Stimulated activated naive CD8-positive, alpha-beta T cell treated with anti-CD3 and anti-CD28 coated beads, Interleukin-15, Interleukin-2, amounts not matched to agents 100 ng/mL and 50 ng/mL, for 24 hours (primary cell): ENCODE measurements at regions not wholly inside any gene's neighbourhood (a gene's known extent, or its start where the extent isn't known, plus 50 kb on each side); places are given as distances from the start of the nearest gene placed in this dataset.
"Not testable (repeated sequence)": the region's sequence is repeated elsewhere in the genome, so short reads cannot be mapped to it uniquely, and the experiment has no call there.

Source experiments
- H3K27ac Mint-ChIP-seq: one replicate; pipeline ENCODE4 v1.8.0; 2021; ENCODE audit warnings: mild to moderate bottlenecking, mixed read lengths
- H3K27me3 Mint-ChIP-seq: one replicate; pipeline ENCODE4 v1.8.0; 2021; ENCODE audit warnings: mixed read lengths
- H3K36me3 Mint-ChIP-seq: one replicate; pipeline ENCODE4 v1.8.0; 2021; ENCODE audit warnings: low read depth, mixed read lengths
- H3K4me1 Mint-ChIP-seq: one replicate; pipeline ENCODE4 v1.8.0; 2021; ENCODE audit warnings: low read depth, mixed read lengths
- H3K4me3 Mint-ChIP-seq: one replicate; pipeline ENCODE4 v1.8.0; 2021; ENCODE audit warnings: mild to moderate bottlenecking, mixed read lengths
- H3K9me3 Mint-ChIP-seq: one replicate; pipeline ENCODE4 v1.8.0; 2021; ENCODE audit warnings: mixed read lengths

GRCh38 chr14:44873536-44873935, 88.2 kb downstream of the KLHL28 start:
- Mint-ChIP-seq H3K36me3 (peaks cover 3% of the 10 kb centered on the region), H3K4me3 (no peak overlapping the region), H3K27me3 (peaks cover 11% of the 10 kb centered on the region), H3K9me3 (peaks cover 4% of the 10 kb centered on the region), H3K4me1 (no peaks in the 10 kb centered on the region), H3K27ac (no peak overlapping the region)

DNA sequence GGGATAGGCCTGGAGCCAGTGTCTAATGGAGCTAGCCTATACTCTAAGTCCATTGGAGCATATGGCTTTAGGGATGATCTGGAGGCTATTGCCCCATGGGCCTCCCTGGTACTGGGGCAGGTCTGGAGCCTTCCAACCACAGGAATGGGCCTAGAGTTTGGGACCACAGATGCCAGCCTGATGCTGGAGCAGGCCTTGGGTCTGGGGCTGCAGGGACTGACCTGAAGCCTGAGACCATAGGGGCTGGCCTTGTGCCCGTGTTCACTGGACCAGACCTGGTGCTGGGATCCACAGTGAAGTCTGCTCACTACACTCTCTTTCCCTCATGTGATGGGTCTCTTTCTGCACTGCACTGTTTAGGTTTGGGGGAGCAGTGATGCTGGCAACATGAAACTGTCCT, 95.0 kb downstream of the KLHL28 start:
- peaks cover 7% of the 10 kb centered on the region for H3K27me3 Mint-ChIP-seq
- no peaks in the 10 kb centered on the region for H3K4me1 Mint-ChIP-seq
- no peaks in the 10 kb centered on the region for H3K9me3 Mint-ChIP-seq
- no peaks in the 10 kb centered on the region for H3K36me3 Mint-ChIP-seq
- no peak overlapping the region for H3K27ac Mint-ChIP-seq
- no peak overlapping the region for H3K4me3 Mint-ChIP-seq

DNA sequence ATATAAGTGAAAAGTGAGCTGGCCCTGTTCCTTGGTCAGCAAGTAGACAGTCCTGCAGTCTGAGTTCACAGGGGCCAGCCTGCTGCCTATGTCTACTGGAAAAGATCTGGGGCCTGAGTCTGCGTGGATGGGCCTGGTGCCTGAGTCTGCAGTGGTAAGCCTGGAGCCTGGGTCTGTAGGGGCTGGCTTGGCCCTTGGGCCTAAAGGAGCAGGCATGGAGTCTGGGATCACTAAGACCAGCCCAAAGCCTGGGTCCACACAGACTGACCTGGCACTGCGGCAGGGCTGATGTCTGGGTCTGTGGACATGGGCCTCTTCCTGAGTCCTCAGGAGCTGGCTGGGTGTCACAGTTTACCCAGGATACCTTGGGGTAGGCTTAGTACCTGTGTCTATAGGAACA, 95.4 kb downstream of the KLHL28 start:
- H3K27ac Mint-ChIP-seq = no peak overlapping the region
- H3K27me3 Mint-ChIP-seq = peaks cover 7% of the 10 kb centered on the region

GRCh38 chr14:44863271-44863670, 98.5 kb downstream of the KLHL28 start:
- Mint-ChIP-seq H3K36me3 (no peaks in the 10 kb centered on the region), H3K9me3 (no peaks in the 10 kb centered on the region), H3K4me3 (no peak overlapping the region), H3K27ac (no peak overlapping the region), H3K27me3 (peaks cover 7% of the 10 kb centered on the region), H3K4me1 (no peaks in the 10 kb centered on the region)

More for the DNA sequence above, 95.4 kb downstream of the KLHL28 start:
- H3K4me3 Mint-ChIP-seq = no peak overlapping the region
- no peaks in the 10 kb centered on the region for H3K9me3 Mint-ChIP-seq
- H3K4me1 Mint-ChIP-seq = no peaks in the 10 kb centered on the region
- H3K36me3 Mint-ChIP-seq = no peaks in the 10 kb centered on the region

DNA sequence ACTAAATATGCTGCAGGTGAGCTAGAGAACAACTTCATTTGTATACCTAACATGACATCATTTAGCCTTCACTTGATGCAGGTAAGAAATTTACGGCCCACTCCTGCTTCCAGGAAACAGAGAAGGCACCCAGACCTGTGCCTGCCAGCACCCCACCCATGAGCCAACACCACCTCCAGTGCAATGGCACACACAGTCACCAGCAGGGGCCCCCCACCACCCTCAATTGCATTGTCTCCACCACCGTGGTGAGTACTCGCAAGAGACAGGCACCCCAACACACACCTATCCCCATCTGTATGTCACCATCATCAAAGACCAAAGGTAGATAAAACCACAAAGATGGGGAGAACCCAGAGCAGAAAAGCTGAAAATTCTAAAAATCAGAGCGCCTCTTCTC, 107.6 kb downstream of the KLHL28 start:
- H3K27ac Mint-ChIP-seq = no peak overlapping the region
- H3K4me1 Mint-ChIP-seq = no peaks in the 10 kb centered on the region
- no peak overlapping the region for H3K4me3 Mint-ChIP-seq
- H3K36me3 Mint-ChIP-seq = no peaks in the 10 kb centered on the region
- no peaks in the 10 kb centered on the region for H3K9me3 Mint-ChIP-seq
- peaks cover 27% of the 10 kb centered on the region for H3K27me3 Mint-ChIP-seq

DNA sequence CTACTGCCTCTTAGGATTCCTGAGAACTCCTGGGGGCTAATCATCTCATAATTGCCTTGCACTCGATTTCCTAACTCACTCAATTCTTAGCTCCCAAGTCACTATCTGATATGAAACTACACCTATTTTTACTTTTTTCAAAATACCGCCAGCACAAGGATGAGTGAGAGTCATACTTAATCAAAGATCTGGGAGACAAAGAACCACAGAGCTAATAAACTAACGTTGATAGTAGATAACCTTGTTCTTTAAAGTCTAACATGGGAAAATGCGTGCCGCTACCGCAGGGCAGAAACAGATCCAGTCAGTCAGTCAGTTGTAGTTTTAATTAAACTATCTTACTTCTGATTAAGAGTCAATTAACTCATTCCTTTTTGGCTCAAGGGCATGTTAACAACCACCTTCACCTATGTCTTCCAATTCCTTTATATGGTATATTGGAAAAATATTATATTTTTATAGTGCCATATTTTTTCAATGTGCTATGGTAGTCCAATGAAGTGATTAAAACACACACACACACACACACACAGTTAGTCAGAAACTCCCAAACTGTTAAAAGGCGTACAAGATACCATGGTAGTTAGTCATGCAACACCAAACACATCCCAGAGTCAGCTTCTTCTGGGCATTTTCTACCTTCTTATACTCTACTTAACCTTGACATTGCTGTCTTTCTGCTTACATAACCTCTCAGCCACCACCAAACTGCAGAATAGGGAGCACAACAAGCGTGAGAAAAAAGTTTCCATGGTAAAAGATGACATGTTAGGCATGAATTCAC, 114.0 kb downstream of the KLHL28 start:
- Mint-ChIP-seq H3K27ac (no peak overlapping the region), H3K4me3 (no peak overlapping the region), H3K4me1 (peaks cover 4% of the 10 kb centered on the region), H3K27me3 (peaks cover 7% of the 10 kb centered on the region), H3K36me3 (no peaks in the 10 kb centered on the region), H3K9me3 (no peaks in the 10 kb centered on the region)

GRCh38 chr14:44846232-44846824, 115.4 kb downstream of the KLHL28 start:
- Mint-ChIP-seq H3K27ac (no peak overlapping the region), H3K9me3 (no peaks in the 10 kb centered on the region), H3K36me3 (no peaks in the 10 kb centered on the region), H3K4me3 (no peak overlapping the region), H3K27me3 (peaks cover 3% of the 10 kb centered on the region), H3K4me1 (peaks cover 4% of the 10 kb centered on the region)

- peaks cover 13% of the 10 kb centered on the region for H3K27me3 Mint-ChIP-seq
- not testable (repeated sequence) for H3K9me3 Mint-ChIP-seq, H3K27ac Mint-ChIP-seq, H3K36me3 Mint-ChIP-seq, H3K4me3 Mint-ChIP-seq, H3K4me1 Mint-ChIP-seq
Observed at GRCh38 chr14:44835928-44836327, 125.8 kb downstream of the KLHL28 start.

DNA sequence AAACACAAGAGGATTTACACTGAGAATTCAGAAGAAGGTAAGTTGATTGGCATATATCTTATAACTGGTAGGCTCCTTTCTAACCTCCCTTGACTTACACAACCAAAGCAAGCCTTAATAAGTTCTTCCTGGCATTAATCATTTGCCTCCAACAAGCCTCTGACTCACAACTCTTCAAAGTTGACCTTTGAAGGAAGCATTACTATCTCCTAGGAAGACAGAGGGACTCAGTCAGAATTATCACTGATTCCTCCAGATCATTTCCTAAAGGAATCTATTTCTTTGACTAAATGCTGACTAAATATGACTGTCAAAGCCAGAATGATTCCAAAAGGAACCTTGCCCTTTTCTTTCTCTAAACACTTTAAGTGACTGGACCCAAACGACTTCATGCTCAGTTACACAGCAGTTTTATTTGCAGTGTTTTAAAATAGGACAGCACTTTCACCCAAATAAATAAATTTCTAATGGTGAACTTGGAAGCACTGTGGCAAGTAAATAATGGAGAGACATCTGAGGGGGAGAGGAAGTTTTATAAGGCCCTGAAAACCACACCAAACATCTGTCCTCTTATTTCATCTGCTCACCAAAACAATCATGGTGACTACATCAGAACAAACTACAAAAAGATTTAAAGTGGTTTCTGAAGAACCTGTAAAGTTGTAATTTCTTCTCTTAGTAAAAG, 128.2 kb downstream of the KLHL28 start:
- no peak overlapping the region for H3K27ac Mint-ChIP-seq
- no peaks in the 10 kb centered on the region for H3K9me3 Mint-ChIP-seq
- no peak overlapping the region for H3K4me3 Mint-ChIP-seq
- H3K4me1 Mint-ChIP-seq = no peaks in the 10 kb centered on the region
- no peaks in the 10 kb centered on the region for H3K36me3 Mint-ChIP-seq
- peaks cover 12% of the 10 kb centered on the region for H3K27me3 Mint-ChIP-seq

DNA sequence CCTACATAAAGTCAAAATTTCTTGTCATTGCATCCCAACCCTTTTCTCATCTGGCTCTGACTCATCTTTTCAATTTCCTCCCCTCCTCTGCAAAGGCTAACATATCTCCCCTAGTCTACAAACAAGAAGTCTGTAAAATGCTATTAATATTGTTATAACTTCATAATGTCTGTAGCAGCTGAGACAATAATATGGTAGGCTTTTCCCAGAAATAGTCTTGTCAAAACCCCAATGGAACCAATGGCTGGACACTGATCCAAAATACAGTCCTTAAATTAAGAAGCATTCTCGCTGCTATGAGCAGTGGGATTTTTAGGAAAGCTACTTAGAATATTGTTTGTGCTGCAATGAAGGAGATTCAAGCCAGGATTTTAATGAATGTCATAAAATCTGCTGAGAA, 131.4 kb downstream of the KLHL28 start:
- Mint-ChIP-seq H3K27ac (no peak overlapping the region), H3K9me3 (no peaks in the 10 kb centered on the region), H3K4me3 (no peak overlapping the region), H3K36me3 (no peaks in the 10 kb centered on the region), H3K4me1 (no peaks in the 10 kb centered on the region), H3K27me3 (peaks cover 16% of the 10 kb centered on the region)

- Mint-ChIP-seq H3K4me1 (no peaks in the 10 kb centered on the region), H3K36me3 (no peaks in the 10 kb centered on the region)
Observed at GRCh38 chr14:44829021-44829420, 132.7 kb downstream of the KLHL28 start.

DNA sequence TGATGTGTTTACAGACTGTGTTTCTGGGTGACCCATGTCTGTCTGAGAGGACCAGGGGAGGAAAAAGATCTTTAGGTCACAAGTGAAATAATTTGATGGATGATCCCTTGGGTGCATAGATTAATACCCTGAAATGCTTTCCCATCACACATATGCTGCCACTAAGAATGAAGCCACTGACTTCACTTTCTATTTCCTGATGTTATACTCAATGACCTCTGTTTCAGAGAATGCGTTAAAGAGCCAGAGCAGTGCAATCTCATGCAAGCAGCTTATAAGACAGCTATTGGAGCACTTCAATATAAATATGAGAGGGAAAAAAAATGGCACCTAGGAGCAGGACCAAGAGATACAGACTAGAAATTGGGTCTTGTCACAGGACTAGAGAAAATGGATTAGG, 133.7 kb downstream of the KLHL28 start:
- H3K36me3 Mint-ChIP-seq = no peaks in the 10 kb centered on the region
- H3K27ac Mint-ChIP-seq = no peak overlapping the region
- H3K9me3 Mint-ChIP-seq = peaks cover 4% of the 10 kb centered on the region
- H3K4me3 Mint-ChIP-seq = no peak overlapping the region
- peaks cover 21% of the 10 kb centered on the region for H3K27me3 Mint-ChIP-seq
- H3K4me1 Mint-ChIP-seq = no peaks in the 10 kb centered on the region

More at GRCh38 chr14:44829021-44829420, 132.7 kb downstream of the KLHL28 start:
- Mint-ChIP-seq H3K27me3 (peaks cover 15% of the 10 kb centered on the region), H3K9me3 (no peaks in the 10 kb centered on the region), H3K27ac (no peak overlapping the region), H3K4me3 (no peak overlapping the region)

DNA sequence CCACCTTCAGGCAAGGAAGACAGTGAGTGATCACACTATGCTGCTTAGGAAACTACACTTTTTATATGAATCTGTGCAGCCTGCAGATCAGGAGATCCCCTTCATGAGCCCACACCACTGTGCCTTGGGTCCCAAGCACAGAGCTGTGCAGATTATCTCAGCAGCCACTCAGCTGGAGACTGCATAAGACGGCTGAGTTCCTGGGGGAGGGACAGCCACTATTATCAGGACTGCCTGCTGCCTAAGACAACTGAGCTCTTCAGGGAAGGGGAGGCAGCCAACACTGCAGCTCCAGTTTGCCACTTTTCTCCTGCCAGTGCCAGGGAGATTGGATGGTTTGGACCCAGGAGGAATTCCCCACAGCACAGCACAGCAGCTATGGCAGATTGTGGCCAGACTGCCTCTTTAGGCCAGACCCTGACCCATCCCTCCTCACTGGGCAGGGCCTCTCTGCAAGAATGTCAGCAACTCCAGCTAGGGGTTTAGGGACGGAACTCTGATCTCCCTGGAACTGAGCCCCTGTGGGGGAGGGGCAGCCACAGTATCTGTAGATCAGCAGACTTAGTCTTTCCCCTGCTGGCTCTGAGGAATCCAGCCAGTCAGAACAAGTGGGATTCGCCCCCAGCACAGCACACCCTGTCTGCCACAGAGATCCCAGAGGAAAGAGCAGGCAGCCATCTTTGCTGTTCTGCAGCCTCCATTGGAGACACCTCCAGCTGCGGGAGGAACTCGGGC, 141.3 kb downstream of the KLHL28 start:
- Mint-ChIP-seq H3K9me3 (peaks cover 13% of the 10 kb centered on the region), H3K27me3 (peaks cover 23% of the 10 kb centered on the region), H3K27ac (no peak overlapping the region)

GRCh38 chr14:44814196-44814595, 147.6 kb downstream of the KLHL28 start:
- Mint-ChIP-seq H3K4me1 (no peaks in the 10 kb centered on the region), H3K4me3 (no peak overlapping the region), H3K27ac (no peak overlapping the region), H3K27me3 (peaks cover 26% of the 10 kb centered on the region), H3K36me3 (no peaks in the 10 kb centered on the region), H3K9me3 (no peaks in the 10 kb centered on the region)

More for the DNA sequence above, 141.3 kb downstream of the KLHL28 start:
- H3K36me3 Mint-ChIP-seq = no peaks in the 10 kb centered on the region
- H3K4me1 Mint-ChIP-seq = no peaks in the 10 kb centered on the region
- no peak overlapping the region for H3K4me3 Mint-ChIP-seq

DNA sequence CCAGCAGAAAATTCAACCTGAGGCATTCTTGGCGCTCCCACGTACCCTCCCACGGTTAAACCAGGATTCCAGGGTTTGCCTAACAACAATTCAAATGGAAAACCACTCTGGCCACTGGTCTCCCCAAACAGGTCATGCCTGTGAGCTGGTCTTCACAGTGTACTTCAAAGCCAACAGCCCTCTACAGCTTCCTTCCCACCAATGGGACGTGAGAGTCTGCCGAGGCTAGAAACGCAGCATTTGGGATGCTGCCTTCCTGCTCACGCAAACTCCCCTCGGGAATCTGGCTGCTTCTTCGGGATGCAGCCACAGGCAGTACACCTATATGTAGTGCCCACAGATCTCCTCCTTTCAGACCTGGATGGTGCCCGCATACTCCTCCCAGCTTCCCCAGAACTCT, 149.1 kb downstream of the KLHL28 start:
- Mint-ChIP-seq H3K27me3 (peaks cover 21% of the 10 kb centered on the region), H3K4me3 (no peak overlapping the region), H3K9me3 (no peaks in the 10 kb centered on the region), H3K4me1 (no peaks in the 10 kb centered on the region), H3K36me3 (no peaks in the 10 kb centered on the region), H3K27ac (no peak overlapping the region)
